ENCODE measurements at regions not wholly inside any gene's neighbourhood (a gene's known extent, or its start where the extent isn't known, plus 50 kb on each side); places are given as distances from the start of the nearest gene placed in this dataset.
"Not testable (repeated sequence)": the region's sequence is repeated elsewhere in the genome, so short reads cannot be mapped to it uniquely, and the experiment has no call there.

GRCh38 chr16:88208776-88209175, 174.0 kb upstream of the ZNF469 start:
- H3K9me3 ChIP-seq (ENCODE audit: insufficient read depth in 2 of 2, low read depth in 1 of 2, low read length in 1 of 2); H3K4ac ChIP-seq (replicated peaks; ENCODE audit: insufficient read length, low read depth, low read length); H2AFZ ChIP-seq (ENCODE audit: low read length); H3K18ac ChIP-seq (ENCODE audit: extremely low read depth, low read length); H3K56ac ChIP-seq (replicated peaks; ENCODE audit: insufficient read length, low read depth, low read length); H2BK15ac ChIP-seq (ENCODE audit: low read length); H3K23me2 ChIP-seq (ENCODE audit: low read depth, low read length); H3K27ac ChIP-seq (ENCODE audit: low read depth, low read length); H3K14ac ChIP-seq (ENCODE audit: insufficient read length); H4K8ac ChIP-seq (ENCODE audit: extremely low read depth, insufficient read depth, low read length); POLR2A ChIA-PET (ENCODE audit: partially characterized antibody); H4K20me1 ChIP-seq (replicated peaks in 1 of 2; ENCODE audit: control insufficient read depth in 1 of 2, insufficient read depth in 2 of 2, low read length in 2 of 2); H3K9ac ChIP-seq (replicated peaks in 1 of 4; ENCODE audit: extremely low read depth in 1 of 4, low read depth in 3 of 4, low read length in 3 of 4); H3K4me1 ChIP-seq (replicated peaks in 1 of 4; ENCODE audit: control insufficient read depth in 3 of 4, insufficient read depth in 4 of 4, low read length in 3 of 4); H3K4me3 ChIP-seq (ENCODE audit: extremely low read depth in 1 of 4, insufficient read depth in 2 of 4, low read depth in 3 of 4, low read length in 4 of 4); H2BK12ac ChIP-seq (ENCODE audit: low read depth, low read length); H2BK120ac ChIP-seq (replicated peaks; ENCODE audit: low read depth, low read length); H4K5ac ChIP-seq (ENCODE audit: insufficient read length, low read depth, low read length); DNase-seq (ENCODE audit: low read depth in 1 of 2, low spot score in 2 of 2); H2AK5ac ChIP-seq (ENCODE audit: low read depth, low read length); H3K27me3 ChIP-seq (replicated peaks in 1 of 4; ENCODE audit: control insufficient read depth in 3 of 4, extremely low read depth in 1 of 4, insufficient read depth in 3 of 4, low read length in 3 of 4); H3K79me1 ChIP-seq (ENCODE audit: low read depth, low read length); H4K91ac ChIP-seq (replicated peaks; ENCODE audit: insufficient read length, low read length); H3K36me3 ChIP-seq (ENCODE audit: control insufficient read depth in 2 of 4, insufficient read depth in 4 of 4, low read length in 3 of 4); H3K4me2 ChIP-seq (ENCODE audit: insufficient read depth in 1 of 2, low read depth in 2 of 2, low read length in 2 of 2); H3K23ac ChIP-seq (ENCODE audit: insufficient read length); H2BK20ac ChIP-seq (ENCODE audit: low read length); H2BK5ac ChIP-seq (ENCODE audit: low read depth, low read length); H3K79me2 ChIP-seq (ENCODE audit: control insufficient read depth in 1 of 2, insufficient read depth in 2 of 2, low read length in 2 of 2); FAIRE-seq: not testable (repeated sequence)
- WGBS, 2 experiments (ENCODE audit: extremely low coverage in 1 of 2, insufficient coverage in 1 of 2, insufficient read length in 1 of 2, insufficient replicate concordance in 2 of 2, low coverage in 1 of 2, low lambda C conversion rate in 2 of 2, missing lambda C conversion rate in 1 of 2) = no CpG with 5 or more reads among the region's 5 CpGs
- CTCF ChIA-PET (ENCODE audit: partially characterized antibody) = interaction anchor here (0.6 kb wide), 1 partner anchor 1012 kb away, joined by 3 read pairs; no protein-coding TSS in a partner anchor

All from H1 (cell line).